ENCODE measurements at regions not wholly inside any gene's neighbourhood (a gene's known extent, or its start where the extent isn't known, plus 50 kb on each side); places are given as distances from the start of the nearest gene placed in this dataset.

- ATAC-seq, result no peak
Observed at GRCh38 chr14:27114180-27114579, 516.3 kb upstream of the NOVA1 start.

- ATAC-seq, result no peak
Observed at GRCh38 chr14:27123162-27123561, 525.3 kb upstream of the NOVA1 start.

GRCh38 chr14:27127838-27128237 is 530.0 kb upstream of the NOVA1 start:
- ATAC-seq, result no peak

GRCh38 chr14:27134200-27134599 is 536.4 kb upstream of the NOVA1 start:
- ATAC-seq, result no peak

GRCh38 chr14:27145170-27145569 is 547.3 kb upstream of the NOVA1 start:
- ATAC-seq, result no peak

GRCh38 chr14:27148143-27148542 is 550.3 kb upstream of the NOVA1 start:
- no peak for ATAC-seq

GRCh38 chr14:27164139-27164538 is 566.3 kb upstream of the NOVA1 start:
- no peak for ATAC-seq

- ATAC-seq, result no peak
Observed at GRCh38 chr14:27175489-27175888, 577.7 kb upstream of the NOVA1 start.

GRCh38 chr14:27181333-27181732 is 583.5 kb upstream of the NOVA1 start:
- no peak for ATAC-seq

GRCh38 chr14:27184427-27184826 is 586.6 kb upstream of the NOVA1 start:
- ATAC-seq, result no peak

- no peak for ATAC-seq
Observed at GRCh38 chr14:27186048-27186447, 588.2 kb upstream of the NOVA1 start.

GRCh38 chr14:27187136-27187535 is 589.3 kb upstream of the NOVA1 start:
- no peak for ATAC-seq

GRCh38 chr14:27190296-27190695 is 592.5 kb upstream of the NOVA1 start:
- no peak for ATAC-seq

GRCh38 chr14:27199272-27199671 is 601.4 kb upstream of the NOVA1 start:
- no peak for ATAC-seq

- no peak for ATAC-seq
Observed at GRCh38 chr14:27205036-27205435, 607.2 kb upstream of the NOVA1 start.

GRCh38 chr14:27211741-27212140 is 613.9 kb upstream of the NOVA1 start:
- ATAC-seq, result no peak

- ATAC-seq, result no peak
Observed at GRCh38 chr14:27222671-27223070, 624.8 kb upstream of the NOVA1 start.

- no peak for ATAC-seq
Observed at GRCh38 chr14:27223906-27224305, 626.1 kb upstream of the NOVA1 start.

GRCh38 chr14:27228053-27228452 is 630.2 kb upstream of the NOVA1 start:
- no peak for ATAC-seq

- ATAC-seq, result no peak
Observed at GRCh38 chr14:27234331-27234730, 636.5 kb upstream of the NOVA1 start.

GRCh38 chr14:27236601-27237000 is 638.8 kb upstream of the NOVA1 start:
- no peak for ATAC-seq

- no peak for ATAC-seq
Observed at GRCh38 chr14:27242874-27243273, 645.0 kb upstream of the NOVA1 start.

GRCh38 chr14:27243365-27243764 is 645.5 kb upstream of the NOVA1 start:
- no peak for ATAC-seq

- ATAC-seq, result no peak
Observed at GRCh38 chr14:27245947-27246346, 648.1 kb upstream of the NOVA1 start.

GRCh38 chr14:27253966-27254365 is 656.1 kb upstream of the NOVA1 start:
- no peak for ATAC-seq

GRCh38 chr14:27256805-27257204 is 659.0 kb upstream of the NOVA1 start:
- no peak for ATAC-seq

Data from esophagus mucosa (tissue), 1 donor.